Neuronal stem cell (in vitro differentiated cells): ENCODE measurements at regions not wholly inside any gene's neighbourhood (a gene's known extent, or its start where the extent isn't known, plus 50 kb on each side); places are given as distances from the start of the nearest gene placed in this dataset.

Experiments used
- DNase-seq: peaks from one replicate; pipeline ENCODE4 v3.0.0-alpha.2; 2013; ENCODE audit warnings: low spot score
- H2AFZ ChIP-seq: one replicate; pipeline ENCODE4 v1.6.1; 2013; ENCODE audit warnings: mild to moderate bottlenecking, low read length, inconsistent platforms
- H2AK5ac ChIP-seq: 2 replicates; pipeline ENCODE4 v1.6.1; 2013; ENCODE audit warnings: low read depth, mild to moderate bottlenecking, inconsistent platforms, low read length, moderate library complexity, mixed read lengths
- H2BK120ac ChIP-seq: 2 replicates; pipeline ENCODE4 v1.6.1; 2013; ENCODE audit warnings: low read depth, mild to moderate bottlenecking, inconsistent platforms, low read length, moderate library complexity, mixed read lengths
- H2BK12ac ChIP-seq: one replicate; pipeline ENCODE4 v1.6.1; 2013; ENCODE audit warnings: low read length, inconsistent platforms
- H2BK15ac ChIP-seq: 2 replicates; pipeline ENCODE4 v1.6.1; 2013; ENCODE audit warnings: mild to moderate bottlenecking, low read length, inconsistent platforms, mixed read lengths
- H2BK5ac ChIP-seq: one replicate; pipeline ENCODE4 v1.6.1; 2013; ENCODE audit warnings: inconsistent platforms, mild to moderate bottlenecking, low read length, moderate library complexity
- H3K14ac ChIP-seq: one replicate; pipeline ENCODE4 v1.6.1; 2013; ENCODE audit warnings: low read length, inconsistent platforms
- H3K18ac ChIP-seq: 2 replicates; pipeline ENCODE4 v1.6.1; 2013; ENCODE audit warnings: low read length, inconsistent platforms
- H3K23ac ChIP-seq: 2 replicates; pipeline ENCODE4 v1.6.1; 2013; ENCODE audit warnings: low read depth, mild to moderate bottlenecking, mixed read lengths, low read length, inconsistent platforms; ENCODE audit not compliant: poor library complexity
- H3K27ac ChIP-seq: replicated peaks from 3 replicates; pipeline ENCODE4 v1.5.1; 2013; ENCODE audit warnings: low read length, inconsistent platforms
- H3K27me3 ChIP-seq, 3 experiments: 2 replicates each; pipeline ENCODE4 v1.6.1; 2013; ENCODE audit warnings: low read length in 3 of 3, mild to moderate bottlenecking in 2 of 3, inconsistent platforms in 1 of 3, low read depth in 1 of 3, mixed read lengths in 1 of 3, moderate library complexity in 1 of 3; ENCODE audit not compliant: control insufficient read depth in 3 of 3, insufficient read depth in 3 of 3
- H3K36me3 ChIP-seq, 2 donors: replicated peaks in 1 of 2; 2 replicates each; pipeline ENCODE4 v1.6.1; 2013; ENCODE audit warnings: low read length in 2 of 2; ENCODE audit not compliant: control insufficient read depth in 2 of 2, insufficient read depth in 2 of 2
- H3K4ac ChIP-seq: 2 replicates; pipeline ENCODE4 v1.6.1; 2013; ENCODE audit warnings: inconsistent platforms, mild to moderate bottlenecking, low read length, moderate library complexity
- H3K4me1 ChIP-seq, 2 donors: 1 replicate in 1 of 2; 2 replicates in 1 of 2; pipeline ENCODE4 v1.6.1; 2013; ENCODE audit warnings: low read length in 2 of 2, low read depth in 1 of 2; ENCODE audit not compliant: control insufficient read depth in 2 of 2, insufficient read depth in 1 of 2
- H3K4me2 ChIP-seq: one replicate; pipeline ENCODE4 v1.6.1; 2013; ENCODE audit warnings: mild to moderate bottlenecking, low read length, inconsistent platforms; ENCODE audit not compliant: insufficient read depth, poor library complexity, severe bottlenecking
- H3K4me3 ChIP-seq, 2 donors: 2 replicates each; pipeline ENCODE4 v1.5.1; 2013; ENCODE audit warnings: low read length in 2 of 2, mild to moderate bottlenecking in 2 of 2, inconsistent platforms in 1 of 2, moderate library complexity in 1 of 2
- H3K79me1 ChIP-seq: one replicate; pipeline ENCODE4 v1.6.1; 2013; ENCODE audit warnings: low read depth, mild to moderate bottlenecking, inconsistent platforms, low read length, moderate library complexity
- H3K9ac ChIP-seq: one replicate; pipeline ENCODE4 v1.6.1; 2013; ENCODE audit warnings: mild to moderate bottlenecking, low read depth, low read length, inconsistent platforms; ENCODE audit not compliant: poor library complexity
- H3K9me3 ChIP-seq, 2 donors: replicated peaks in 1 of 2; 2 replicates each; pipeline versions ENCODE3 to v1.6.1; 2013; ENCODE audit warnings: low read length in 2 of 2, mild to moderate bottlenecking in 2 of 2, inconsistent platforms in 1 of 2, low read depth in 1 of 2, mixed read lengths in 1 of 2, moderate library complexity in 1 of 2; ENCODE audit not compliant: control insufficient read depth in 2 of 2, insufficient read depth in 1 of 2
- H4K8ac ChIP-seq: one replicate; pipeline ENCODE4 v1.6.1; 2013; ENCODE audit warnings: low read depth, mild to moderate bottlenecking, inconsistent platforms, low read length, moderate library complexity
- H4K91ac ChIP-seq: one replicate; pipeline ENCODE4 v1.6.1; 2013; ENCODE audit warnings: low read length, low read depth, mild to moderate bottlenecking, inconsistent platforms; ENCODE audit not compliant: poor library complexity
- WGBS, 2 donors: extraction: QIAGEN DNeasy Blood & Tissue Kit; methylation state at CpG; one replicate each; pipeline ENCODE4 v1.1.7; 2013; ENCODE audit warnings: missing lambda C conversion rate in 2 of 2, mixed read lengths in 1 of 2; ENCODE audit not compliant: insufficient read length in 2 of 2, insufficient replicate concordance in 1 of 2; ENCODE audit errors: extremely low coverage in 2 of 2; 5-methylcytosine and 5-hydroxymethylcytosine counted together

DNA sequence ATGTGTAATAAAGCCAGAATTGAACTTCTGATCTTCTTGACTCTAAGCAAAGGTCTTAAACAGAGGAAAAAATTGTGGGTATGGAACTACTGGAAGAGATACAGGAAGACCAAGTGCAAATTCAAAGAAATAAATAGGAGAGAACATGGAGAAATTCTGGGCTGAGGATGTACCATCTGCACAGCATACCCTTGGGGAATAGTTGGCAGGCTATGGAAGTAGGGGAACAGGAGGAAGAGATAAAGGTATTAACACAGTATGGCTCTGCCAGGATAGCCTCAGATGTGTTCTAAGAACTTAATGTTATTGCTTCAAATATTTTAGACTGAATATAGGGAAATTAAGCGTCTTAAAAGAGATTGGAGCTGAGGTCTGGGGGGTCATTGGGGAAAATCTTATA is 485.4 kb downstream of the CNTN3 start:
- Histone ChIP-seq H3K9me3 (no peaks in the 10 kb centered on the region), H3K4me1 (no peaks in the 10 kb centered on the region), H3K36me3 (no peaks in the 10 kb centered on the region), H3K18ac (no peak overlapping the region), H2AFZ (no peak overlapping the region), H3K4me2 (no peak overlapping the region), H2BK120ac (no peak overlapping the region), H4K8ac (no peak overlapping the region), H2AK5ac (no peak overlapping the region), H2BK12ac (no peak overlapping the region), H3K4ac (no peak overlapping the region), H3K4me3 (no peak overlapping the region), H3K9ac (no peak overlapping the region), H3K27me3 (no peaks in the 10 kb centered on the region), H3K23ac (no peak overlapping the region), H2BK15ac (no peak overlapping the region), H3K14ac (no peak overlapping the region), H3K79me1 (no peaks in the 10 kb centered on the region), H3K27ac (no peak overlapping the region), H2BK5ac (no peak overlapping the region), H4K91ac (no peak overlapping the region)
- WGBS, 2 donors: no CpG with 5 or more reads among the region's 1 CpG
- DNase-seq: no peak

DNA sequence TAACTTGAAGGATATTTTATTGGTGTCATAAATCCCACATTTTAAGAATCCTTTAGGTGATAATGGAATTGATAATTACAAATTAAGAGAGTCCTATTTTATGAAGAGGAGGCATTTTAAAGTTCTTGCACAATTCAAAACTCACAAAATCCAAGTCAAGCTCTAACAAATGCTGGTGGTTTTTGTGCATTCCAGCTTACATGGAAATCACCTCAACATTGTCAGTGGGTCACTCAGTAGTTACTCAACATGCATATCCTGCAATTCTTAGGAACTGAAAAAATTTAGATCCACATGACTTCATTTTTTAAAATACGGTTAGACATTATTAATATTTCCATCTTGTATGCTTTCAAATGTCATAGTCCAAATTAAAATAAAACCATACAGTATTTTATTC is 487.2 kb downstream of the CNTN3 start:
- H3K4me3 ChIP-seq: no peak overlapping the region
- no CpG with 5 or more reads among the region's 1 CpG for WGBS, 2 donors

GRCh38 chr3:74124782-74125181 is 489.7 kb downstream of the CNTN3 start:
- no peak overlapping the region for H2AFZ ChIP-seq
- no peak overlapping the region for H3K27ac ChIP-seq
- WGBS, 2 donors: no CpG with 5 or more reads among the region's 7 CpGs
- no peak overlapping the region for H2AK5ac ChIP-seq
- no peak overlapping the region for H3K4me2 ChIP-seq
- H2BK15ac ChIP-seq: no peak overlapping the region
- no peaks in the 10 kb centered on the region for H3K79me1 ChIP-seq
- H3K14ac ChIP-seq: no peak overlapping the region
- no peak overlapping the region for H4K8ac ChIP-seq
- H3K23ac ChIP-seq: no peak overlapping the region
- H3K27me3 ChIP-seq: no peaks in the 10 kb centered on the region
- H3K9ac ChIP-seq: no peak overlapping the region
- H3K4ac ChIP-seq: no peak overlapping the region
- no peak for DNase-seq
- no peaks in the 10 kb centered on the region for H3K4me1 ChIP-seq
- H2BK12ac ChIP-seq: no peak overlapping the region
- H4K91ac ChIP-seq: no peak overlapping the region
- H2BK5ac ChIP-seq: no peak overlapping the region
- no peaks in the 10 kb centered on the region for H3K9me3 ChIP-seq
- no peaks in the 10 kb centered on the region for H3K36me3 ChIP-seq
- H2BK120ac ChIP-seq: no peak overlapping the region
- H3K18ac ChIP-seq: no peak overlapping the region
- no peak overlapping the region for H3K4me3 ChIP-seq

More for the DNA sequence above, 487.2 kb downstream of the CNTN3 start:
- no peak overlapping the region for H2BK12ac ChIP-seq
- no peak overlapping the region for H3K14ac ChIP-seq
- H3K9me3 ChIP-seq: no peaks in the 10 kb centered on the region
- H3K18ac ChIP-seq: no peak overlapping the region
- no peak overlapping the region for H3K27ac ChIP-seq
- H3K4ac ChIP-seq: no peak overlapping the region
- no peak overlapping the region for H3K4me2 ChIP-seq
- H2BK120ac ChIP-seq: no peak overlapping the region
- H2AK5ac ChIP-seq: no peak overlapping the region
- no peak overlapping the region for H2BK15ac ChIP-seq
- no peak overlapping the region for H4K91ac ChIP-seq
- H4K8ac ChIP-seq: no peak overlapping the region
- H3K9ac ChIP-seq: no peak overlapping the region
- H3K36me3 ChIP-seq: no peaks in the 10 kb centered on the region
- H3K23ac ChIP-seq: no peak overlapping the region
- no peaks in the 10 kb centered on the region for H3K79me1 ChIP-seq
- H2BK5ac ChIP-seq: no peak overlapping the region
- H2AFZ ChIP-seq: no peak overlapping the region
- no peaks in the 10 kb centered on the region for H3K4me1 ChIP-seq
- H3K27me3 ChIP-seq: no peaks in the 10 kb centered on the region
- no peak for DNase-seq

GRCh38 chr3:74122281-74122680 is 492.2 kb downstream of the CNTN3 start:
- H3K4me2 ChIP-seq: no peak overlapping the region
- H2AK5ac ChIP-seq: no peak overlapping the region
- H3K4ac ChIP-seq: no peak overlapping the region
- H3K14ac ChIP-seq: no peak overlapping the region
- no peak overlapping the region for H3K4me3 ChIP-seq
- H3K23ac ChIP-seq: no peak overlapping the region
- no peak overlapping the region for H2BK120ac ChIP-seq
- no peaks in the 10 kb centered on the region for H3K27me3 ChIP-seq
- WGBS, 2 donors: no CpG with 5 or more reads among the region's 3 CpGs
- H2BK5ac ChIP-seq: no peak overlapping the region
- no peak overlapping the region for H3K27ac ChIP-seq
- H2BK12ac ChIP-seq: no peak overlapping the region
- H2BK15ac ChIP-seq: no peak overlapping the region
- no peak overlapping the region for H3K18ac ChIP-seq
- no peak overlapping the region for H4K8ac ChIP-seq
- no peaks in the 10 kb centered on the region for H3K9me3 ChIP-seq
- no peaks in the 10 kb centered on the region for H3K4me1 ChIP-seq
- no peak for DNase-seq
- H4K91ac ChIP-seq: no peak overlapping the region
- no peaks in the 10 kb centered on the region for H3K79me1 ChIP-seq
- H3K9ac ChIP-seq: no peak overlapping the region
- no peaks in the 10 kb centered on the region for H3K36me3 ChIP-seq
- H2AFZ ChIP-seq: no peak overlapping the region
